ENCODE measurements at regions not wholly inside any gene's neighbourhood (a gene's known extent, or its start where the extent isn't known, plus 50 kb on each side); places are given as distances from the start of the nearest gene placed in this dataset.

- no peak for DNase-seq (ENCODE audit: low spot score)
Measured at GRCh38 chr6:132936646-132937045, 122.3 kb downstream of the RPS12 start.

- peak; percentile 14 for DNase-seq (ENCODE audit: low spot score)
Measured at GRCh38 chr6:132937466-132937906, 123.1 kb downstream of the RPS12 start.

GRCh38 chr6:132948889-132949288 lies 134.5 kb downstream of the RPS12 start:
- DNase-seq (ENCODE audit: low spot score): no peak

- no peak for DNase-seq (ENCODE audit: low spot score)
Measured at GRCh38 chr6:132950566-132950965, 136.2 kb downstream of the RPS12 start.

- no peak for DNase-seq (ENCODE audit: low spot score)
Measured at GRCh38 chr6:132952031-132952867, 137.9 kb downstream of the RPS12 start.

GRCh38 chr6:132952986-132953385 lies 138.6 kb downstream of the RPS12 start:
- no peak for DNase-seq (ENCODE audit: low spot score)

- no peak for DNase-seq (ENCODE audit: low spot score)
Measured at GRCh38 chr6:132954222-132954621, 139.9 kb downstream of the RPS12 start.

- no peak for DNase-seq (ENCODE audit: low spot score)
Measured at GRCh38 chr6:132954936-132955335, 140.6 kb downstream of the RPS12 start.

GRCh38 chr6:132959639-132960326 lies 145.4 kb downstream of the RPS12 start:
- DNase-seq (ENCODE audit: low spot score): no peak

GRCh38 chr6:132960720-132961119 lies 146.4 kb downstream of the RPS12 start:
- no peak for DNase-seq (ENCODE audit: low spot score)

- DNase-seq (ENCODE audit: low spot score): peak; percentile 44
Measured at GRCh38 chr6:132961122-132961521, 146.8 kb downstream of the RPS12 start.

GRCh38 chr6:132961610-132962009 lies 147.2 kb downstream of the RPS12 start:
- no peak for DNase-seq (ENCODE audit: low spot score)

- peak; percentile 61 for DNase-seq (ENCODE audit: low spot score)
Measured at GRCh38 chr6:132962936-132963868, 148.8 kb downstream of the RPS12 start.

GRCh38 chr6:132964101-132964867 lies 149.9 kb downstream of the RPS12 start:
- no peak for DNase-seq (ENCODE audit: low spot score)

- DNase-seq (ENCODE audit: low spot score): no peak
Measured at GRCh38 chr6:132964868-132965382, 150.6 kb downstream of the RPS12 start.

- DNase-seq (ENCODE audit: low spot score): no peak
Measured at GRCh38 chr6:132967871-132968270, 153.5 kb downstream of the RPS12 start.

- no peak for DNase-seq (ENCODE audit: low spot score)
Measured at GRCh38 chr6:132968419-132968950, 154.1 kb downstream of the RPS12 start.

GRCh38 chr6:132969196-132969595 lies 154.8 kb downstream of the RPS12 start:
- DNase-seq (ENCODE audit: low spot score): no peak

- DNase-seq (ENCODE audit: low spot score): no peak
Measured at GRCh38 chr6:132971676-132972075, 157.3 kb downstream of the RPS12 start.

GRCh38 chr6:132972254-132972653 lies 157.9 kb downstream of the RPS12 start:
- no peak for DNase-seq (ENCODE audit: low spot score)

- DNase-seq (ENCODE audit: low spot score): no peak
Measured at GRCh38 chr6:132972971-132973370, 158.6 kb downstream of the RPS12 start.

Data from AG08396 (cell line).